ENCODE measurements at regions not wholly inside any gene's neighbourhood (a gene's known extent, or its start where the extent isn't known, plus 50 kb on each side); places are given as distances from the start of the nearest gene placed in this dataset.

DNA sequence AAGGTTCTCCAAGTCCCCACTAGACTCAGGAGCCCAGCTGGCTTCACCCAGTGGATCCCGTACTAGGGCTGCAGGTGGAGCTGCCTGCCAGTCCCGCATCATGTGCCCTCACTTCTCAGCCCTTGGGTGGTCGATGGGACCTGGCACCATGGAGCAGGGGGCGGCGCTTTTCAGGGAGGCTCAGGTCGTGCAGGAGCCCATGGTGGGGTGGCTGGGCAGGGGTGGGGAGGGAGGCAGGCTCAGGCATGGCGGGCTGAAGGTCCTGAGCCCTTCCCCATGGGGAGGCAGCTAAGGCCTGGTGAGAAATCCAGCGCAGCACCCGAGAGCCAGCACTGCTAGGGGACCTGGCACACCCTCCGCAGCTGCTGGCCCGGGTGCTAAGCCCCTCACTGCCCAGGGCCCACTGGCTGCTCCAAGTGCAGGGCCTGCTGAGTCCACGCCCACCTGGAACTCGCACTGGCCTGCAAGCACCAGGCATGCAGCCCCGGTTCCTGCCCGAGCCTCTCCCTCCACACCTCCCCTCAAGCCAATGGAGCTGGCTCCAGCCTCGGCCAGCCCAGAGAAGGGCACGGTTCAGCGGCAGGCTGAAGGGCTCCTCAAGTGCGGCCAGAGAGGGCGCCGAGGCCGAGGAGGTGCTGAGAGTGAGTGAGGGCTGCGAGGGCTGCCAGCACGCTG is 72.7 kb upstream of the SLIT2 start:
- H3K4me3 Mint-ChIP-seq = no peak overlapping the region
- H4K20me1 ChIP-seq (ENCODE audit: insufficient read depth, low read length) = no peaks in the 10 kb centered on the region
- H3K27me3 ChIP-seq (ENCODE audit: control insufficient read depth in 2 of 2, insufficient read depth in 2 of 2, low read length in 2 of 2) = no peaks in the 10 kb centered on the region
- H3K79me2 ChIP-seq (ENCODE audit: insufficient read depth, low read length) = no peaks in the 10 kb centered on the region
- H3K4me1 Mint-ChIP-seq = no peaks in the 10 kb centered on the region
- H3K36me3 ChIP-seq (replicated peaks in 1 of 2; ENCODE audit: control insufficient read depth in 1 of 2, insufficient read depth in 2 of 2, low read length in 2 of 2) = no peaks in the 10 kb centered on the region
- H3K9ac ChIP-seq (ENCODE audit: insufficient read depth, low read length, poor library complexity, severe bottlenecking) = no peak overlapping the region
- no peak overlapping the region for H3K4me3 ChIP-seq (replicated peaks in 1 of 3; ENCODE audit: low read depth in 2 of 3, low read length in 3 of 3)
- TF ChIP-seq, protein P1, sequence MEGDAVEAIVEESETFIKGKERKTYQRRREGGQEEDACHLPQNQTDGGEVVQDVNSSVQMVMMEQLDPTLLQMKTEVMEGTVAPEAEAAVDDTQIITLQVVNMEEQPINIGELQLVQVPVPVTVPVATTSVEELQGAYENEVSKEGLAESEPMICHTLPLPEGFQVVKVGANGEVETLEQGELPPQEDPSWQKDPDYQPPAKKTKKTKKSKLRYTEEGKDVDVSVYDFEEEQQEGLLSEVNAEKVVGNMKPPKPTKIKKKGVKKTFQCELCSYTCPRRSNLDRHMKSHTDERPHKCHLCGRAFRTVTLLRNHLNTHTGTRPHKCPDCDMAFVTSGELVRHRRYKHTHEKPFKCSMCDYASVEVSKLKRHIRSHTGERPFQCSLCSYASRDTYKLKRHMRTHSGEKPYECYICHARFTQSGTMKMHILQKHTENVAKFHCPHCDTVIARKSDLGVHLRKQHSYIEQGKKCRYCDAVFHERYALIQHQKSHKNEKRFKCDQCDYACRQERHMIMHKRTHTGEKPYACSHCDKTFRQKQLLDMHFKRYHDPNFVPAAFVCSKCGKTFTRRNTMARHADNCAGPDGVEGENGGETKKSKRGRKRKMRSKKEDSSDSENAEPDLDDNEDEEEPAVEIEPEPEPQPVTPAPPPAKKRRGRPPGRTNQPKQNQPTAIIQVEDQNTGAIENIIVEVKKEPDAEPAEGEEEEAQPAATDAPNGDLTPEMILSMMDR (IDR thresholded peaks at IDR 0.05) = no peak
- H3K36me3 Mint-ChIP-seq = no peaks in the 10 kb centered on the region
- peaks cover 3 to 10% (median 8%) of the 10 kb centered on the region in 7 donors for H3K9me3 Mint-ChIP-seq
- H3K27me3 Mint-ChIP-seq (ENCODE audit: low read depth in 3 of 3) = no peaks in the 10 kb centered on the region
- H3K27ac Mint-ChIP-seq = no peak overlapping the region
- no peaks in the 10 kb centered on the region for H3K4me1 ChIP-seq (ENCODE audit: control insufficient read depth in 1 of 2, insufficient read depth in 2 of 2, low read length in 2 of 2)
- H3K9me3 ChIP-seq (replicated peaks in 1 of 2; ENCODE audit: control insufficient read depth in 1 of 2, insufficient read depth in 1 of 2, low read length in 2 of 2) = peaks cover 0 to 16% of the 10 kb centered on the region in 2 donors
- 97% methylated on average over 19 of the region's 24 CpGs for WGBS (ENCODE audit: insufficient coverage)
- DNase-seq = no peak
- H2AFZ ChIP-seq (ENCODE audit: insufficient read depth, low read depth, low read length, poor library complexity, severe bottlenecking) = no peak overlapping the region
- no peak overlapping the region for H3K27ac ChIP-seq (ENCODE audit: low read depth in 1 of 2, low read length in 2 of 2)
- intact Hi-C loops (cut with micrococcal nuclease) = no loop called here
- no peak overlapping the region for H3K4me2 ChIP-seq (replicated peaks; ENCODE audit: extremely low read depth, low read length, poor library complexity, severe bottlenecking)

DNA sequence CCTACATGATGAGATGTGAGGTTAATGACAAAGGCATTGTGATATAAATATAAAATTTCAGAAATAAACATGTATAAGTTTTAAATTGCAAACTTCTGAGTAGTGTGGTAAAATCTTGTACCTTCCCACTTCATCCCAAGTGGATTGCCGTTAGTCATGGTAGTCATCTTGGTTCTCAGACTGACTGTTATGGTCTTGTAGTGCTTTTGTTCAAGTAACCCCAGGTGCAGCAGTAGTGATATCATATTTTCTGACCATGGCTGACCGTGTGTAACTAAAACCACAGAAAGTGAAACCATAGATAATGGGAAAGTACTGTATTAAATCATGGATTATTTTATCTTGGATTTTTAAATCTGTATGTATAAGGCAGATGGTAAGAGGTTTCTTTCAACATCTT is 74.8 kb upstream of the SLIT2 start:
- Histone ChIP-seq H2AFZ (ENCODE audit: insufficient read depth, low read depth, low read length, poor library complexity, severe bottlenecking) (no peak overlapping the region), H4K20me1 (ENCODE audit: insufficient read depth, low read length) (no peaks in the 10 kb centered on the region), H3K4me2 (replicated peaks; ENCODE audit: extremely low read depth, low read length, poor library complexity, severe bottlenecking) (no peak overlapping the region), H3K9me3 (replicated peaks in 1 of 2; ENCODE audit: control insufficient read depth in 1 of 2, insufficient read depth in 1 of 2, low read length in 2 of 2) (peaks cover 0 to 16% of the 10 kb centered on the region in 2 donors), H3K36me3 (replicated peaks in 1 of 2; ENCODE audit: control insufficient read depth in 1 of 2, insufficient read depth in 2 of 2, low read length in 2 of 2) (no peaks in the 10 kb centered on the region), H3K9ac (ENCODE audit: insufficient read depth, low read length, poor library complexity, severe bottlenecking) (no peak overlapping the region), H3K27ac (ENCODE audit: low read depth in 1 of 2, low read length in 2 of 2) (no peak overlapping the region), H3K4me3 (replicated peaks in 1 of 3; ENCODE audit: low read depth in 2 of 3, low read length in 3 of 3) (no peak overlapping the region), H3K27me3 (ENCODE audit: control insufficient read depth in 2 of 2, insufficient read depth in 2 of 2, low read length in 2 of 2) (no peaks in the 10 kb centered on the region), H3K4me1 (ENCODE audit: control insufficient read depth in 1 of 2, insufficient read depth in 2 of 2, low read length in 2 of 2) (no peaks in the 10 kb centered on the region), H3K79me2 (ENCODE audit: insufficient read depth, low read length) (no peaks in the 10 kb centered on the region)
- Mint-ChIP-seq H3K4me1 (no peaks in the 10 kb centered on the region), H3K27ac (no peak overlapping the region), H3K36me3 (no peaks in the 10 kb centered on the region), H3K9me3 (peaks cover 0 to 10% (median 8%) of the 10 kb centered on the region in 7 donors), H3K27me3 (ENCODE audit: low read depth in 3 of 3) (no peaks in the 10 kb centered on the region), H3K4me3 (no peak overlapping the region)
- no peak for DNase-seq
- TF ChIP-seq, protein P1 (IDR thresholded peaks at IDR 0.05) = no peak
- WGBS (ENCODE audit: insufficient coverage) = no CpG with 5 or more reads among the region's 2 CpGs
- intact Hi-C loops (cut with micrococcal nuclease) = no loop called here
